PC-3 (cell line): ENCODE measurements at regions not wholly inside any gene's neighbourhood (a gene's known extent, or its start where the extent isn't known, plus 50 kb on each side); places are given as distances from the start of the nearest gene placed in this dataset.

Experiments used
- CTCF ChIP-seq: fragments of 300-600 bp; sonication (generic); conservative IDR thresholded peaks from 2 replicates; pipeline ENCODE4 v1.5.1; 2017; ENCODE audit warnings: antibody characterized with exemption, low read depth, mild to moderate bottlenecking, low read length
- EZH2 ChIP-seq: fragments of 300-600 bp; sonication (generic); IDR thresholded peaks from one replicate; pipeline ENCODE4 v1.6.1; 2017; ENCODE audit warnings: antibody characterized with exemption, mild to moderate bottlenecking, low read length; ENCODE audit not compliant: unreplicated experiment
- EZH2phosphoT487 ChIP-seq: fragments of 300-600 bp; sonication (generic); IDR thresholded peaks from 2 replicates; pipeline ENCODE4 v1.6.1; 2018; ENCODE audit warnings: mild to moderate bottlenecking, antibody characterized with exemption, low read length, borderline replicate concordance

- TF ChIP-seq CTCF (no peak), EZH2 (no peak), EZH2phosphoT487 (no peak)
Measured at GRCh38 chr15:92848852-92849598, 51.1 kb upstream of the CHD2 start.
